Keratinocyte (primary cell): ENCODE measurements at regions not wholly inside any gene's neighbourhood (a gene's known extent, or its start where the extent isn't known, plus 50 kb on each side); places are given as distances from the start of the nearest gene placed in this dataset.

Source experiments
- DNase-seq: peaks from one replicate; pipeline ENCODE4 v3.0.0-alpha.2; 2011; ENCODE audit warnings: low read depth, missing footprints, low spot score
- FAIRE-seq: peaks from 2 replicates; lab custom pipeline; 2011; peaks lifted over from hg19 to GRCh38; lab: Jason Lieb, UNC
- H2AFZ ChIP-seq: 2 replicates; pipeline ENCODE4 v1.6.0; 2012; ENCODE audit warnings: low read length, control low read depth, inconsistent platforms; ENCODE audit not compliant: control insufficient read depth
- H3K27ac ChIP-seq: 2 replicates; pipeline ENCODE4 v1.5.1; 2011; ENCODE audit warnings: low read length; ENCODE audit not compliant: control insufficient read depth, insufficient read depth
- H3K27me3 ChIP-seq: 3 replicates; pipeline ENCODE4 v1.6.0; 2011; ENCODE audit warnings: low read length; ENCODE audit not compliant: control insufficient read depth, insufficient read depth; ENCODE audit errors: extremely low read depth
- H3K36me3 ChIP-seq, 2 experiments: 2 replicates in 1 of 2; 3 replicates in 1 of 2; pipeline ENCODE4 v1.5.1; 2011; ENCODE audit warnings: low read length in 2 of 2, mild to moderate bottlenecking in 1 of 2; ENCODE audit not compliant: control insufficient read depth in 2 of 2, insufficient read depth in 2 of 2; ENCODE audit errors: extremely low read depth in 1 of 2
- H3K4me1 ChIP-seq: 3 replicates; pipeline ENCODE4 v1.5.1; 2011; ENCODE audit warnings: low read length; ENCODE audit not compliant: control insufficient read depth, insufficient read depth; ENCODE audit errors: extremely low read depth
- H3K4me2 ChIP-seq: 3 replicates; pipeline ENCODE4 v1.6.0; 2011; ENCODE audit warnings: low read depth, low read length; ENCODE audit not compliant: control insufficient read depth, insufficient read depth; ENCODE audit errors: extremely low read depth
- H3K4me3 ChIP-seq, 3 experiments: fragments of 200-600 bp in 1 of 3; sonication (generic) in 1 of 3; 2 replicates in 2 of 3; 3 replicates in 1 of 3; pipeline ENCODE4 v1.5.1; 2011 to 2016; ENCODE audit warnings: low read length in 3 of 3, mild to moderate bottlenecking in 3 of 3, control low read depth in 2 of 3, inconsistent platforms in 1 of 3, low read depth in 1 of 3, mixed read lengths in 1 of 3, mixed run types in 1 of 3, moderate library complexity in 1 of 3; ENCODE audit not compliant: control insufficient read depth in 2 of 3, insufficient read depth in 2 of 3; ENCODE audit errors: extremely low read depth in 1 of 3
- H3K79me2 ChIP-seq: 2 replicates; pipeline ENCODE4 v1.6.0; 2012; ENCODE audit warnings: low read length; ENCODE audit not compliant: control insufficient read depth, insufficient read depth
- H3K9ac ChIP-seq: 3 replicates; pipeline ENCODE4 v1.6.0; 2011; ENCODE audit warnings: low read length; ENCODE audit not compliant: control insufficient read depth, insufficient read depth; ENCODE audit errors: extremely low read depth
- H3K9me1 ChIP-seq: 3 replicates; pipeline ENCODE4 v1.6.0; 2011; ENCODE audit warnings: low read length; ENCODE audit not compliant: control insufficient read depth, insufficient read depth; ENCODE audit errors: extremely low read depth
- H3K9me3 ChIP-seq: 2 replicates; pipeline ENCODE4 v1.5.1; 2012; ENCODE audit warnings: low read depth, low read length; ENCODE audit not compliant: control insufficient read depth
- H4K20me1 ChIP-seq: 3 replicates; pipeline ENCODE4 v1.6.0; 2011; ENCODE audit warnings: low read length; ENCODE audit not compliant: control insufficient read depth, insufficient read depth; ENCODE audit errors: extremely low read depth
- EZH2 ChIP-seq: IDR thresholded peaks from one replicate; pipeline ENCODE4 v1.6.1; 2012; ENCODE audit warnings: inconsistent platforms, mild to moderate bottlenecking, low read length, moderate library complexity
- dilution Hi-C: fragments of 300-500 bp; cut with MboI; formaldehyde crosslinking; loops from one replicate; pipeline ENCODE4 v1.7.0; 2020; ENCODE audit warnings: low sequenced_read_pairs; ENCODE audit not compliant: extremely low pct_ligation_motif_present
- TF ChIP-seq, protein P1 (sequence below), 3 experiments: IDR thresholded peaks in 1 of 3; conservative IDR thresholded peaks in 1 of 3; optimal IDR thresholded peaks in 1 of 3; 2 replicates in 2 of 3; 3 replicates in 1 of 3; pipeline versions ENCODE3 to v1.5.1; 2011; ENCODE audit warnings: low read length in 3 of 3, mild to moderate bottlenecking in 3 of 3, moderate library complexity in 2 of 3, control low read depth in 1 of 3, inconsistent platforms in 1 of 3; ENCODE audit not compliant: insufficient read depth in 2 of 3; ENCODE audit errors: extremely low read depth in 1 of 3

DNA sequence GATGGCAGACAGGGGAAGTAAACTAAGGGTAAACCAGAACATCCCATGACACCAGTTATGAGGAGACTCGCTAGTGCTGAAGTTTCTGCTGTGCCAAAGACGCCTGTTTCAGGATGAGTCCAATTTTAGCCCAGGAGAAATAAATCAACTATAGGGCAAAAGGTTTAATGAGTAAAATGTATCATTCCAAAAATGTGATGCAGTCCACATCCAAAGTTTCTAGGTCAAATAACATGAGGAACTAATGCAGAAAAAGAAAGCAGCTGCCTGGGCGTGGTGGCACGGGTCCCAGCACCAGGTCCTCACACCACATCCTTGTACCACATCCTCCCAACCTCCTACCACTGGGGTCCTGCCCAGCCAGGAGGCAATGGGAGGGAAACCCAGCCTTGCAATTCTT lies 126.9 kb upstream of the CTAGE1 start:
- H3K9ac ChIP-seq, result no peak overlapping the region
- TF ChIP-seq, protein P1, sequence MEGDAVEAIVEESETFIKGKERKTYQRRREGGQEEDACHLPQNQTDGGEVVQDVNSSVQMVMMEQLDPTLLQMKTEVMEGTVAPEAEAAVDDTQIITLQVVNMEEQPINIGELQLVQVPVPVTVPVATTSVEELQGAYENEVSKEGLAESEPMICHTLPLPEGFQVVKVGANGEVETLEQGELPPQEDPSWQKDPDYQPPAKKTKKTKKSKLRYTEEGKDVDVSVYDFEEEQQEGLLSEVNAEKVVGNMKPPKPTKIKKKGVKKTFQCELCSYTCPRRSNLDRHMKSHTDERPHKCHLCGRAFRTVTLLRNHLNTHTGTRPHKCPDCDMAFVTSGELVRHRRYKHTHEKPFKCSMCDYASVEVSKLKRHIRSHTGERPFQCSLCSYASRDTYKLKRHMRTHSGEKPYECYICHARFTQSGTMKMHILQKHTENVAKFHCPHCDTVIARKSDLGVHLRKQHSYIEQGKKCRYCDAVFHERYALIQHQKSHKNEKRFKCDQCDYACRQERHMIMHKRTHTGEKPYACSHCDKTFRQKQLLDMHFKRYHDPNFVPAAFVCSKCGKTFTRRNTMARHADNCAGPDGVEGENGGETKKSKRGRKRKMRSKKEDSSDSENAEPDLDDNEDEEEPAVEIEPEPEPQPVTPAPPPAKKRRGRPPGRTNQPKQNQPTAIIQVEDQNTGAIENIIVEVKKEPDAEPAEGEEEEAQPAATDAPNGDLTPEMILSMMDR (optimal IDR thresholded peaks at IDR 0.05 in 1 of 3, IDR thresholded peaks at IDR 0.05 in 1 of 3, conservative IDR thresholded peaks at IDR 0.05 in 1 of 3; ENCODE audit: extremely low read depth in 1 of 3, insufficient read depth in 2 of 3, low read length in 3 of 3), result no peak
- TF ChIP-seq EZH2, result no peak
- dilution Hi-C loops, result no loop called here

DNA sequence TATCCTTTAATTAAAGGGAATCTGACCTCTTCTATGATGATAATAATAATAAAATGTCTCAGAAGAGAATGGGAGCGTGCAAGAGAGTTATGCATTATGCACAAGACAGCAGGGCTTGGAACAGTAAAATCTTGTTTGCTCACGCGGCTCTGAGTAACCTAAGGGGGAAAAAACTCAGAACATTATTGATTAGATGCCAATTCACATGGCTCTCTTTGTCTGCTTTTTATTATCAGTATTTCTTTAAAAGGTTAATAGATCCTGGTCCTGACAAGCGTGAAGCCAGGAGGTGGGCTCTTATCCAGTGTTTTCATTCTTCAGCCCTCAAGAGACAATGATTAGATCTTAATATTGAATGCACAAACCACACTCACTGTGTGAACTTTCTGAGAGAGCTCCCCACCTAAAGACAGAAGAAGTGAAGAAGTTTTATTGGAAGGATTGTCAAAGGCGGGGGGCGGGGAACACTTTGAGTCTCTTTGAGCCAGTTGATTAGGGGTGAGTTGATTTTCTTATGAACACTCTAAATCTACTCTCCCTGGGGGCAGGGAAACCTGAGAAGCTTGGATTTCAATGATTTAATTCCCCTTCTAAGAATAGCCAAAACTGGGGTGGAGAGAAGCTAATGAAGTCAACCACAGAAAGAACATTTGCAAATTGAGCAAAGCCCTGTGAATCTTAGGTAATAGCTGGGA lies 127.5 kb upstream of the CTAGE1 start:
- Histone ChIP-seq H3K4me3 (no peak overlapping the region), H2AFZ (no peak overlapping the region), H3K36me3 (no peaks in the 10 kb centered on the region), H3K27me3 (no peaks in the 10 kb centered on the region), H3K9me3 (no peaks in the 10 kb centered on the region), H4K20me1 (no peaks in the 10 kb centered on the region), H3K27ac (no peak overlapping the region), H3K9me1 (no peaks in the 10 kb centered on the region), H3K4me2 (no peak overlapping the region), H3K4me1 (peaks cover 7% of the 10 kb centered on the region), H3K9ac (no peak overlapping the region), H3K79me2 (no peaks in the 10 kb centered on the region)
- no peak for TF ChIP-seq EZH2
- TF ChIP-seq, protein P1 (optimal IDR thresholded peaks at IDR 0.05 in 1 of 3, IDR thresholded peaks at IDR 0.05 in 1 of 3, conservative IDR thresholded peaks at IDR 0.05 in 1 of 3; ENCODE audit: extremely low read depth in 1 of 3, insufficient read depth in 2 of 3, low read length in 3 of 3), result no peak
- dilution Hi-C loops, result no loop called here
- no peak for DNase-seq
- no peak for FAIRE-seq

More for the DNA sequence above, 126.9 kb upstream of the CTAGE1 start:
- Histone ChIP-seq H3K4me2 (no peak overlapping the region), H3K79me2 (no peaks in the 10 kb centered on the region), H3K9me1 (no peaks in the 10 kb centered on the region), H3K9me3 (no peaks in the 10 kb centered on the region), H3K36me3 (no peaks in the 10 kb centered on the region), H4K20me1 (no peaks in the 10 kb centered on the region), H3K4me1 (peaks cover 5% of the 10 kb centered on the region), H3K27me3 (no peaks in the 10 kb centered on the region), H2AFZ (no peak overlapping the region), H3K4me3 (no peak overlapping the region), H3K27ac (no peak overlapping the region)
- no peak for FAIRE-seq
- no peak for DNase-seq
